HG03460 (cell line): ENCODE measurements at regions not wholly inside any gene's neighbourhood (a gene's known extent, or its start where the extent isn't known, plus 50 kb on each side); places are given as distances from the start of the nearest gene placed in this dataset.

Experiments
- ATAC-seq: cut with Tn5 transposase; IDR thresholded peaks from one replicate; pipeline ENCODE4 v1.9.1; 2021; ENCODE audit not compliant: unreplicated experiment

- peak; percentile 84 for ATAC-seq
Measured at GRCh38 chr9:19946441-19947109, 157.7 kb upstream of the SLC24A2 start.

GRCh38 chr9:19941874-19942273 is 153.0 kb upstream of the SLC24A2 start:
- no peak for ATAC-seq

- no peak for ATAC-seq
Measured at GRCh38 chr9:19940811-19941535, 152.1 kb upstream of the SLC24A2 start.

- no peak for ATAC-seq
Measured at GRCh38 chr9:19939734-19940278, 151.0 kb upstream of the SLC24A2 start.

- ATAC-seq, result no peak
Measured at GRCh38 chr9:19938990-19939733, 150.3 kb upstream of the SLC24A2 start.

- no peak for ATAC-seq
Measured at GRCh38 chr9:19937121-19937520, 148.3 kb upstream of the SLC24A2 start.

GRCh38 chr9:19936598-19936997 is 147.8 kb upstream of the SLC24A2 start:
- ATAC-seq, result no peak

GRCh38 chr9:19935422-19935821 is 146.6 kb upstream of the SLC24A2 start:
- ATAC-seq, result no peak

GRCh38 chr9:19934301-19934871 is 145.5 kb upstream of the SLC24A2 start:
- ATAC-seq, result no peak

- no peak for ATAC-seq
Measured at GRCh38 chr9:19931098-19931890, 142.5 kb upstream of the SLC24A2 start.

- ATAC-seq, result no peak
Measured at GRCh38 chr9:19927560-19927959, 138.7 kb upstream of the SLC24A2 start.

- ATAC-seq, result no peak
Measured at GRCh38 chr9:19926774-19927173, 137.9 kb upstream of the SLC24A2 start.

GRCh38 chr9:19925674-19926503 is 137.1 kb upstream of the SLC24A2 start:
- ATAC-seq, result peak; percentile 90

- ATAC-seq, result no peak
Measured at GRCh38 chr9:19924080-19924479, 135.2 kb upstream of the SLC24A2 start.

- no peak for ATAC-seq
Measured at GRCh38 chr9:19922476-19923118, 133.8 kb upstream of the SLC24A2 start.

- ATAC-seq, result no peak
Measured at GRCh38 chr9:19920401-19920800, 131.6 kb upstream of the SLC24A2 start.

GRCh38 chr9:19918630-19919029 is 129.8 kb upstream of the SLC24A2 start:
- ATAC-seq, result no peak

GRCh38 chr9:19914044-19914443 is 125.2 kb upstream of the SLC24A2 start:
- ATAC-seq, result no peak

GRCh38 chr9:19913151-19913550 is 124.3 kb upstream of the SLC24A2 start:
- ATAC-seq, result no peak
